ENCODE measurements at regions not wholly inside any gene's neighbourhood (a gene's known extent, or its start where the extent isn't known, plus 50 kb on each side); places are given as distances from the start of the nearest gene placed in this dataset.

GRCh38 chr1:166221316-166221715, 54.5 kb upstream of the FAM78B start:
- Mint-ChIP-seq H3K9me3 (peaks cover 36 to 54% of the 10 kb centered on the region in 2 donors), H3K4me3 (no peak overlapping the region), H3K4me1 (no peaks in the 10 kb centered on the region), H3K27me3 (no peaks in the 10 kb centered on the region), H3K27ac (no peak overlapping the region)
- no peak for ATAC-seq
- no peak for DNase-seq

- no peak overlapping the region for H3K4me3 Mint-ChIP-seq
- ATAC-seq: no peak
- H3K4me1 Mint-ChIP-seq: no peaks in the 10 kb centered on the region
These were observed 67.1 kb upstream of the FAM78B start for GRCh38 chr1:166233750-166234366.

GRCh38 chr1:166235728-166236127, 68.9 kb upstream of the FAM78B start:
- ATAC-seq (no peak), DNase-seq (no peak)
- Mint-ChIP-seq H3K27ac (peak overlapping the region in 1 of 2 donors; percentile 21), H3K9me3 (peaks cover 9 to 19% of the 10 kb centered on the region in 2 donors), H3K27me3 (no peaks in the 10 kb centered on the region), H3K4me1 (no peaks in the 10 kb centered on the region), H3K4me3 (no peak overlapping the region)

More at GRCh38 chr1:166233750-166234366, 67.1 kb upstream of the FAM78B start:
- Mint-ChIP-seq H3K27ac (no peak overlapping the region), H3K27me3 (no peaks in the 10 kb centered on the region), H3K9me3 (peaks cover 9 to 33% of the 10 kb centered on the region in 2 donors)
- DNase-seq: no peak

- H3K27ac Mint-ChIP-seq: no peak overlapping the region
- H3K4me3 Mint-ChIP-seq: no peak overlapping the region
- no peaks in the 10 kb centered on the region for H3K4me1 Mint-ChIP-seq
- H3K27me3 Mint-ChIP-seq: no peaks in the 10 kb centered on the region
- H3K9me3 Mint-ChIP-seq: peaks cover 0 to 9% of the 10 kb centered on the region in 2 donors
- DNase-seq: no peak
- no peak for ATAC-seq
These were observed 70.9 kb upstream of the FAM78B start for GRCh38 chr1:166237675-166238074.

- Mint-ChIP-seq H3K27ac (no peak overlapping the region), H3K4me3 (no peak overlapping the region), H3K9me3 (peaks cover 15 to 49% of the 10 kb centered on the region in 2 donors), H3K4me1 (no peaks in the 10 kb centered on the region), H3K27me3 (no peaks in the 10 kb centered on the region)
- DNase-seq: no peak
- ATAC-seq: no peak
These were observed 86.4 kb upstream of the FAM78B start for GRCh38 chr1:166253076-166253779.

GRCh38 chr1:166258017-166258416, 91.2 kb upstream of the FAM78B start:
- Mint-ChIP-seq H3K27ac (no peak overlapping the region), H3K9me3 (peaks cover 6 to 37% of the 10 kb centered on the region in 2 donors), H3K4me1 (no peaks in the 10 kb centered on the region), H3K4me3 (no peak overlapping the region), H3K27me3 (no peaks in the 10 kb centered on the region)
- ATAC-seq (no peak), DNase-seq (no peak)

GRCh38 chr1:166261511-166261910, 94.7 kb upstream of the FAM78B start:
- peaks cover 8% of the 10 kb centered on the region for H3K27me3 Mint-ChIP-seq
- H3K27ac Mint-ChIP-seq: no peak overlapping the region
- no peaks in the 10 kb centered on the region for H3K4me1 Mint-ChIP-seq
- peaks cover 9 to 20% of the 10 kb centered on the region in 2 donors for H3K9me3 Mint-ChIP-seq
- no peak for DNase-seq
- no peak overlapping the region for H3K4me3 Mint-ChIP-seq
- no peak for ATAC-seq

- Mint-ChIP-seq H3K4me3 (no peak overlapping the region), H3K9me3 (peaks cover 9 to 10% of the 10 kb centered on the region in 2 donors), H3K4me1 (no peaks in the 10 kb centered on the region), H3K27me3 (peaks cover 8% of the 10 kb centered on the region), H3K27ac (no peak overlapping the region)
- DNase-seq (no peak), ATAC-seq (no peak)
These were observed 103.8 kb upstream of the FAM78B start for GRCh38 chr1:166270476-166271150.

- peaks cover 2% of the 10 kb centered on the region for H3K27me3 Mint-ChIP-seq
- H3K4me3 Mint-ChIP-seq: no peak overlapping the region
- DNase-seq (no peak), ATAC-seq (no peak)
- no peaks in the 10 kb centered on the region for H3K4me1 Mint-ChIP-seq
- no peak overlapping the region for H3K27ac Mint-ChIP-seq
- H3K9me3 Mint-ChIP-seq: peaks cover 11 to 12% of the 10 kb centered on the region in 2 donors
These were observed 104.3 kb upstream of the FAM78B start for GRCh38 chr1:166271151-166271538.

- DNase-seq (no peak), ATAC-seq (no peak)
- Mint-ChIP-seq H3K9me3 (peaks cover 11 to 14% of the 10 kb centered on the region in 2 donors), H3K4me1 (no peaks in the 10 kb centered on the region), H3K27ac (no peak overlapping the region), H3K27me3 (no peaks in the 10 kb centered on the region), H3K4me3 (no peak overlapping the region)
These were observed 105.4 kb upstream of the FAM78B start for GRCh38 chr1:166272155-166272554.

- Mint-ChIP-seq H3K27ac (peak overlapping the region in 1 of 2 donors; percentile 75), H3K9me3 (peaks cover 11 to 14% of the 10 kb centered on the region in 2 donors), H3K4me1 (no peaks in the 10 kb centered on the region), H3K27me3 (no peaks in the 10 kb centered on the region), H3K4me3 (no peak overlapping the region)
- ATAC-seq (no peak), DNase-seq (no peak)
These were observed 106.0 kb upstream of the FAM78B start for GRCh38 chr1:166272851-166273250.

GRCh38 chr1:166273618-166274017, 106.8 kb upstream of the FAM78B start:
- Mint-ChIP-seq H3K27ac (no peak overlapping the region), H3K4me1 (no peaks in the 10 kb centered on the region), H3K9me3 (peaks cover 11 to 14% of the 10 kb centered on the region in 2 donors), H3K27me3 (no peaks in the 10 kb centered on the region), H3K4me3 (no peak overlapping the region)
- DNase-seq (no peak), ATAC-seq (no peak)

- Mint-ChIP-seq H3K4me1 (no peaks in the 10 kb centered on the region), H3K27me3 (peaks cover 11% of the 10 kb centered on the region), H3K4me3 (no peak overlapping the region), H3K9me3 (no peaks in the 10 kb centered on the region), H3K27ac (no peak overlapping the region)
- DNase-seq: no peak
- no peak for ATAC-seq
These were observed 115.8 kb upstream of the FAM78B start for GRCh38 chr1:166282391-166283137.

GRCh38 chr1:166283190-166283589, 116.4 kb upstream of the FAM78B start:
- H3K9me3 Mint-ChIP-seq: no peaks in the 10 kb centered on the region
- ATAC-seq: no peak
- H3K4me3 Mint-ChIP-seq: no peak overlapping the region
- no peak for DNase-seq
- no peaks in the 10 kb centered on the region for H3K4me1 Mint-ChIP-seq
- no peak overlapping the region for H3K27ac Mint-ChIP-seq
- peaks cover 11% of the 10 kb centered on the region for H3K27me3 Mint-ChIP-seq

- no peak for DNase-seq
- Mint-ChIP-seq H3K27me3 (peaks cover 11% of the 10 kb centered on the region), H3K27ac (no peak overlapping the region), H3K9me3 (no peaks in the 10 kb centered on the region), H3K4me3 (no peak overlapping the region), H3K4me1 (no peaks in the 10 kb centered on the region)
- ATAC-seq: no peak
These were observed 116.8 kb upstream of the FAM78B start for GRCh38 chr1:166283600-166283999.

Measured in stimulated activated naive CD8-positive, alpha-beta T cell treated with anti-CD3 and anti-CD28 coated beads, Interleukin-15, amount 100 ng/mL, for 72 hours (primary cell).